ENCODE measurements at regions not wholly inside any gene's neighbourhood (a gene's known extent, or its start where the extent isn't known, plus 50 kb on each side); places are given as distances from the start of the nearest gene placed in this dataset.

DNA sequence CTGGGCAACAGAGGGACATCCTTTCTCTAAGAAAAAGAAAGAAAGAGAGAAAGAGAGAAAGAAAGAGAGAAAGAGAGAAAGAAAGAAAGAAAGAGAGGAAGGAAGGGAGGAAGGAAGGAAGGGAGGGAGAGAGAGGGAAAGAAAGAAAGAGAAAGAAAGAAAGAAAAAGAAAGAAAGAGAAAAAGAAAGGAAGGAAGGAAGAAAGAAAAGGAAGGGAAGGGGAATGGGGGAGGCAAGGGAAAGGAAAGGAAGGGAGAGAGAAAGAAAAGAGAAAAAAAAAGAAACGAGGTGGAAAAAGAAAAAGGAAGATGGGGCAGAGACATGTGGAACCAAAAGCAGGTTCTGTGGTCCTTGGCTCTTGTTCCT is 82.9 kb upstream of the SMNDC1 start:
- intact Hi-C loops (cut with DNase I): no loop called here
- Histone ChIP-seq H3K27me3 (no peaks in the 10 kb centered on the region), H3K9me3 (no peaks in the 10 kb centered on the region), H3K27ac (no peak overlapping the region), H3K4me1 (no peaks in the 10 kb centered on the region), H3K4me3 (replicated peaks in 1 of 3) (no peak overlapping the region), H3K36me3 (no peaks in the 10 kb centered on the region)
- no peak for TF ChIP-seq POLR2A (IDR thresholded peaks at IDR 0.05)
- TF ChIP-seq, protein P1, sequence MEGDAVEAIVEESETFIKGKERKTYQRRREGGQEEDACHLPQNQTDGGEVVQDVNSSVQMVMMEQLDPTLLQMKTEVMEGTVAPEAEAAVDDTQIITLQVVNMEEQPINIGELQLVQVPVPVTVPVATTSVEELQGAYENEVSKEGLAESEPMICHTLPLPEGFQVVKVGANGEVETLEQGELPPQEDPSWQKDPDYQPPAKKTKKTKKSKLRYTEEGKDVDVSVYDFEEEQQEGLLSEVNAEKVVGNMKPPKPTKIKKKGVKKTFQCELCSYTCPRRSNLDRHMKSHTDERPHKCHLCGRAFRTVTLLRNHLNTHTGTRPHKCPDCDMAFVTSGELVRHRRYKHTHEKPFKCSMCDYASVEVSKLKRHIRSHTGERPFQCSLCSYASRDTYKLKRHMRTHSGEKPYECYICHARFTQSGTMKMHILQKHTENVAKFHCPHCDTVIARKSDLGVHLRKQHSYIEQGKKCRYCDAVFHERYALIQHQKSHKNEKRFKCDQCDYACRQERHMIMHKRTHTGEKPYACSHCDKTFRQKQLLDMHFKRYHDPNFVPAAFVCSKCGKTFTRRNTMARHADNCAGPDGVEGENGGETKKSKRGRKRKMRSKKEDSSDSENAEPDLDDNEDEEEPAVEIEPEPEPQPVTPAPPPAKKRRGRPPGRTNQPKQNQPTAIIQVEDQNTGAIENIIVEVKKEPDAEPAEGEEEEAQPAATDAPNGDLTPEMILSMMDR (IDR thresholded peaks at IDR 0.05): no peak
- no peak for DNase-seq
- WGBS, 2 donors: 59 to 61% methylated on average over 1 of the region's 1 CpG

DNA sequence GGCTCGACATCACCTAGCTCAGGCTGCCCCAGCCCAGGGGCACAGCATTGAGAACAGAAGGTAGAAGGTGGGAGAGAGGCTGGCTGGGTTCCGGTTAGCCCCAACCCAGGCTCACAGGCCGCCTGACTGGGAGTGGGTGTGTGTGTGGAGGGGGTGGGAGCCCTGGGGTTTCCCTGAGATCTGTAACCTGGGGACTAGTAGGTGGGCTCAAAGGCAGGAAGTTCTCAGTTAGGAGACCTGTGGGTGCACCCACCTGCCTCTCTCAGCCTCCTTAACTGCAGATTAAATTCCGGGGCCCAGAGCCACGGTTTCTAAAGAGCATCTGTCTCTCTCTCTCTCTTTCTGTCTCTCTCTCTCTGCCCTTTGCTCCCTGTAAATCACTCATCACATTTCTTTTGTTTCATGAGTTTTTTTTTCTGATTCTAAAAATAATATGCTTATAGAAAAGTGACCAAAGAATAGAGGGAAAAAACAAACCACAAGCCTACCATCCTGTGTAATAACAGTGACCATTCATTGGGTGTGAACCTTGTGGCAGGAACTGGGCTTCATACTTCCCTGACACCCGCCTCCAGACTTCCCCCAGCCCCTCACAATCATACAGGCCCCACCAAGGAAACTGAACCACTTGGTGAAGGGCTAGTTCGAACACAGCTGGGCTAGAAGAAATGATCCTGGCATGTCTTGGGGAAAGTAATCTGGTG is 83.4 kb upstream of the SMNDC1 start:
- H3K36me3 ChIP-seq: no peaks in the 10 kb centered on the region
- H3K9me3 ChIP-seq: no peaks in the 10 kb centered on the region
- H3K4me1 ChIP-seq: no peaks in the 10 kb centered on the region
- no peaks in the 10 kb centered on the region for H3K27me3 ChIP-seq
- no peak for TF ChIP-seq POLR2A (IDR thresholded peaks at IDR 0.05)
- TF ChIP-seq, protein P1 (IDR thresholded peaks at IDR 0.05): no peak
- intact Hi-C loops (cut with DNase I): no loop called here
- no peak for DNase-seq
- no peak overlapping the region for H3K4me3 ChIP-seq (replicated peaks in 1 of 3)
- no peak overlapping the region for H3K27ac ChIP-seq
- 65 to 66% methylated on average over 7 of the region's 7 CpGs for WGBS, 2 donors

DNA sequence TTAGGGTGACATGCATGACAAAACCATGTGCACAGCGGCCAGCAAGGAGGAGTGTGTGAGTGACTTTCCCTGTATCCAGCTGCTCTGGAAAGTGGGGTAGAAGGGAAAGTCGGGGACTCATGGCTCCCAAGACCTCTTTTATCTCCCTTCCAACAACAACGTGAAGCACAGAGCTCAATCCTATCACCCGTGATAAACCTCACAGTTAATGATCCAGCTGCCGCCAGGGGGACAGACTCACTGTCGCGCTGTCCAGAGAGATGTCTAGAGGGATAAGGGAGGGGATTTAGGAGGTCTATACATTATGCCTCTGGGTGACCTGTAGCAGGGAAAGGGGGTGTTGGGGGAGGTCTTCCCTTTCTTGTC is 84.0 kb upstream of the SMNDC1 start:
- H3K27me3 ChIP-seq: no peaks in the 10 kb centered on the region
- H3K9me3 ChIP-seq: no peaks in the 10 kb centered on the region
- H3K36me3 ChIP-seq: no peaks in the 10 kb centered on the region
- no peak overlapping the region for H3K4me3 ChIP-seq (replicated peaks in 1 of 3)
- H3K27ac ChIP-seq: no peak overlapping the region
- WGBS, 2 donors: 63 to 67% methylated on average over 7 of the region's 7 CpGs
- no peak for TF ChIP-seq POLR2A (IDR thresholded peaks at IDR 0.05)
- TF ChIP-seq, protein P1 (IDR thresholded peaks at IDR 0.05): no peak
- DNase-seq: no peak
- no peaks in the 10 kb centered on the region for H3K4me1 ChIP-seq
- intact Hi-C loops (cut with DNase I): no loop called here

DNA sequence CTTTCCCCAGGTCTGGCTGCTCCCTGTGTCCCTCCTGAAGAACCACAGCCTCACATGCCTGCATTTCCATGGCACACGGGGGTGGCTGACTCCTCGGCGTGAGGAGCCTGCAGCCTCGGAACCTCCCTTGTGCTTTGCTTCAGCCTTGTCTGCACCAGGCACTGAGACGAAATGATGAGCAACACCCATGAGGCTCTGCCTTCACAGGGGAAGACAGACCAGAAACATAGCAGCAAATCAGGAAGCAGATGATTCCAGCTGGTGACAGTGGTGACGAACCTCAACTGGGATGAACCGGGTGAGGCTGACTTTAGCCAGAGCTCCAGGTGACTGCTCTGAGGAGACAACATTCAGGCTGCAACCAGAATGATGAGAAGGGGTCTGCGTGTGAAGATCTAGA is 84.5 kb upstream of the SMNDC1 start:
- WGBS, 2 donors: 78 to 87% methylated on average over 7 to 8 of the region's 8 CpGs
- H3K9me3 ChIP-seq: no peaks in the 10 kb centered on the region
- TF ChIP-seq, protein P1 (IDR thresholded peaks at IDR 0.05): no peak
- no peak for TF ChIP-seq POLR2A (IDR thresholded peaks at IDR 0.05)
- no peaks in the 10 kb centered on the region for H3K36me3 ChIP-seq
- no peaks in the 10 kb centered on the region for H3K4me1 ChIP-seq
- H3K4me3 ChIP-seq (replicated peaks in 1 of 3): no peak overlapping the region
- intact Hi-C loops (cut with DNase I): no loop called here
- no peak overlapping the region for H3K27ac ChIP-seq
- no peaks in the 10 kb centered on the region for H3K27me3 ChIP-seq
- DNase-seq: no peak

DNA sequence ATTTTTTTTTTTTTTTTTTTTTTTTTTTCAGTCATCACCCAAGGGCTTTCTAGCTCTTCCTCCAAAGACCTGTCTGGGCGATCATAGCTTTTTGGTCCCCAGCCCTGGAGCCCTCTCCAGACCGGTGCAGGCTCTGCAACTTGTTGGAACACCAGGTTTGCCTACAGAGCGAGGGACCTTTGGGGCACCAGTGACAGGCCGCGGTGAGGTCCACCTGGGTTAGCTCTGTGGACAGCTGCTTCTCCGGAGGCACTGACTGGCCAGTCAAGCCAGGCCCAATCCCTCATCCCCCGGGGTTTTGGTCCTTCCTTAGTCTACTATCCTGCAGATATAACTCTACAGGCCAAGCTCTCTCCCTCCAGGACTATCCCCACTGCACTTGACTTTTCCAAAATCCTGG is 86.8 kb upstream of the SMNDC1 start:
- Histone ChIP-seq H3K4me1 (peaks cover 0 to 12% of the 10 kb centered on the region in 2 donors), H3K36me3 (no peaks in the 10 kb centered on the region), H3K4me3 (replicated peaks in 1 of 3) (no peak overlapping the region), H3K9me3 (no peaks in the 10 kb centered on the region), H3K27ac (no peak overlapping the region), H3K27me3 (no peaks in the 10 kb centered on the region)
- 88 to 98% methylated on average over 7 of the region's 7 CpGs for WGBS, 2 donors
- intact Hi-C loops (cut with DNase I): no loop called here
- no peak for DNase-seq
- TF ChIP-seq, protein P1 (IDR thresholded peaks at IDR 0.05): no peak
- no peak for TF ChIP-seq POLR2A (IDR thresholded peaks at IDR 0.05)

All from thyroid gland (tissue), 4 donors.